ENCODE measurements at regions not wholly inside any gene's neighbourhood (a gene's known extent, or its start where the extent isn't known, plus 50 kb on each side); places are given as distances from the start of the nearest gene placed in this dataset.

GRCh38 chr6:101275251-101275650 is 118.3 kb upstream of the GRIK2 start:
- TF ChIP-seq POLR2A (IDR thresholded peaks at IDR 0.05) (no peak), CTCF (IDR thresholded peaks at IDR 0.05) (no peak)
- H3K36me3 ChIP-seq: no peaks in the 10 kb centered on the region
- intact Hi-C loops (cut with DNase I): no loop called here
- ATAC-seq (no peak), DNase-seq (no peak)
- WGBS (ENCODE audit: insufficient coverage, low coverage, low lambda C conversion rate, missing lambda C conversion rate): 82% methylated on average over 5 of the region's 5 CpGs
- no peaks in the 10 kb centered on the region for H3K9me3 ChIP-seq
- no peaks in the 10 kb centered on the region for H3K27me3 ChIP-seq
- no peak overlapping the region for H3K27ac ChIP-seq
- no peak overlapping the region for H3K4me3 ChIP-seq
- no peaks in the 10 kb centered on the region for H3K4me1 ChIP-seq

- no peaks in the 10 kb centered on the region for H3K27me3 ChIP-seq
- no peak for DNase-seq
- no peaks in the 10 kb centered on the region for H3K36me3 ChIP-seq
- H3K9me3 ChIP-seq: no peaks in the 10 kb centered on the region
- TF ChIP-seq CTCF (IDR thresholded peaks at IDR 0.05) (no peak), POLR2A (IDR thresholded peaks at IDR 0.05) (no peak)
- H3K27ac ChIP-seq: no peak overlapping the region
- no peak for ATAC-seq
- H3K4me1 ChIP-seq: no peaks in the 10 kb centered on the region
- intact Hi-C loops (cut with DNase I): no loop called here
- H3K4me3 ChIP-seq: no peak overlapping the region
These were observed 117.4 kb upstream of the GRIK2 start for GRCh38 chr6:101276066-101276465.

- TF ChIP-seq CTCF (IDR thresholded peaks at IDR 0.05) (no peak), POLR2A (IDR thresholded peaks at IDR 0.05) (no peak)
- Histone ChIP-seq H3K9me3 (no peaks in the 10 kb centered on the region), H3K4me1 (no peaks in the 10 kb centered on the region), H3K27me3 (no peaks in the 10 kb centered on the region), H3K27ac (no peak overlapping the region), H3K4me3 (no peak overlapping the region), H3K36me3 (no peaks in the 10 kb centered on the region)
- intact Hi-C loops (cut with DNase I): no loop called here
- DNase-seq (no peak), ATAC-seq (no peak)
These were observed 114.1 kb upstream of the GRIK2 start for GRCh38 chr6:101279410-101279809.

GRCh38 chr6:101281266-101281665 is 112.2 kb upstream of the GRIK2 start:
- intact Hi-C loops (cut with DNase I): no loop called here
- Histone ChIP-seq H3K27me3 (no peaks in the 10 kb centered on the region), H3K4me1 (no peaks in the 10 kb centered on the region), H3K4me3 (no peak overlapping the region), H3K9me3 (no peaks in the 10 kb centered on the region), H3K27ac (no peak overlapping the region), H3K36me3 (no peaks in the 10 kb centered on the region)
- ATAC-seq (no peak), DNase-seq (no peak)
- no peak for TF ChIP-seq CTCF (IDR thresholded peaks at IDR 0.05)
- no peak for TF ChIP-seq POLR2A (IDR thresholded peaks at IDR 0.05)

GRCh38 chr6:101284131-101284530 is 109.4 kb upstream of the GRIK2 start:
- Histone ChIP-seq H3K27me3 (no peaks in the 10 kb centered on the region), H3K4me3 (no peak overlapping the region), H3K9me3 (no peaks in the 10 kb centered on the region), H3K27ac (no peak overlapping the region), H3K4me1 (no peaks in the 10 kb centered on the region), H3K36me3 (no peaks in the 10 kb centered on the region)
- no peak for TF ChIP-seq CTCF (IDR thresholded peaks at IDR 0.05)
- TF ChIP-seq POLR2A (IDR thresholded peaks at IDR 0.05): no peak
- ATAC-seq: no peak
- intact Hi-C loops (cut with DNase I): no loop called here
- 74% methylated on average over 6 of the region's 6 CpGs for WGBS (ENCODE audit: insufficient coverage, low coverage, low lambda C conversion rate, missing lambda C conversion rate)
- DNase-seq: no peak

Data from right lobe of liver (tissue), 6 donors.